Right lobe of liver (tissue), 4 donors: ENCODE measurements at regions not wholly inside any gene's neighbourhood (a gene's known extent, or its start where the extent isn't known, plus 50 kb on each side); places are given as distances from the start of the nearest gene placed in this dataset.
"Not testable (repeated sequence)": the region's sequence is repeated elsewhere in the genome, so short reads cannot be mapped to it uniquely, and the experiment has no call there.

Source experiments
- POLR2A ChIP-seq: fragments of 450-650 bp; IDR thresholded peaks from one replicate; pipeline ENCODE4 v1.6.1; 2017; ENCODE audit warnings: antibody characterized with exemption, mild to moderate bottlenecking
- TF ChIP-seq, protein P1 (sequence below), 4 donors: fragments of 200-600 bp in 3 of 4; fragments of 450-650 bp in 1 of 4; IDR thresholded peaks; one replicate each; pipeline versions ENCODE4 v1.5.1 to v1.8.0; 2016 to 2022; ENCODE audit warnings: antibody characterized with exemption in 4 of 4, mild to moderate bottlenecking in 2 of 4
- donor health status: DM: no; HTN: no; CAD: no.
- donor health status: DM: no; HTN: no; CAD: no.
- donor health status: DM: no; HTN: yes; CAD: no.

DNA sequence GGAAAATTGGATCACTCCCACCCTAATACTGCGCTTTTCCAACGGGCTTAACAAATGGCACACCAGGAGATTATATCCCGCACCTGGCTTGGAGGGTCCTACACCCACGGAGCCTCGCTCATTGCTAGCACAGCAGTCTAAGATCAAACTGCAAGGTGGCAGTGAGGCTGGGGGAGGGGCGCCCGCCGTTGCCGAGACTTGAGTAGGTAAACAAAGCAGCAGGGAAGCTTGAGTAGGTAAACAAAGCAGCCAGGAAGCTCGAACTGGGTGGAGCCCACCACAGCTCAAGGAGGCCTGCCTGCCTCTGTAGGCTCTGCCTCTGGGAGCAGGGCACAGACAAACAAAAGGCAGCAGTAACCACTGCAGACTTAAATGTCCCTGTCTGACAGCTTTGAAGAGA is 59.8 kb upstream of the PKP2 start:
- TF ChIP-seq, protein P1, sequence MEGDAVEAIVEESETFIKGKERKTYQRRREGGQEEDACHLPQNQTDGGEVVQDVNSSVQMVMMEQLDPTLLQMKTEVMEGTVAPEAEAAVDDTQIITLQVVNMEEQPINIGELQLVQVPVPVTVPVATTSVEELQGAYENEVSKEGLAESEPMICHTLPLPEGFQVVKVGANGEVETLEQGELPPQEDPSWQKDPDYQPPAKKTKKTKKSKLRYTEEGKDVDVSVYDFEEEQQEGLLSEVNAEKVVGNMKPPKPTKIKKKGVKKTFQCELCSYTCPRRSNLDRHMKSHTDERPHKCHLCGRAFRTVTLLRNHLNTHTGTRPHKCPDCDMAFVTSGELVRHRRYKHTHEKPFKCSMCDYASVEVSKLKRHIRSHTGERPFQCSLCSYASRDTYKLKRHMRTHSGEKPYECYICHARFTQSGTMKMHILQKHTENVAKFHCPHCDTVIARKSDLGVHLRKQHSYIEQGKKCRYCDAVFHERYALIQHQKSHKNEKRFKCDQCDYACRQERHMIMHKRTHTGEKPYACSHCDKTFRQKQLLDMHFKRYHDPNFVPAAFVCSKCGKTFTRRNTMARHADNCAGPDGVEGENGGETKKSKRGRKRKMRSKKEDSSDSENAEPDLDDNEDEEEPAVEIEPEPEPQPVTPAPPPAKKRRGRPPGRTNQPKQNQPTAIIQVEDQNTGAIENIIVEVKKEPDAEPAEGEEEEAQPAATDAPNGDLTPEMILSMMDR (IDR thresholded peaks at IDR 0.05) = not testable (repeated sequence)
- TF ChIP-seq POLR2A = not testable (repeated sequence)
